GM23338 (cell line): ENCODE measurements at regions not wholly inside any gene's neighbourhood (a gene's known extent, or its start where the extent isn't known, plus 50 kb on each side); places are given as distances from the start of the nearest gene placed in this dataset.

Experiments used
- ATAC-seq: fragments of 200-7000 bp; cut with Tn5 transposase; 3 replicates; pipeline ENCODE4 v1.9.1; 2020
- DNase-seq: peaks from one replicate; pipeline ENCODE4 v3.0.0-alpha.2; 2015; ENCODE audit warnings: low spot score
- H2AFZ ChIP-seq: fragments of 200-600 bp; sonication (generic); 2 replicates; pipeline ENCODE4 v1.8.0; 2016; ENCODE audit warnings: antibody characterized with exemption, mild to moderate bottlenecking, moderate library complexity
- H3F3A ChIP-seq: fragments of 200-600 bp; sonication (generic); replicated peaks from 2 replicates; pipeline ENCODE4 v1.8.0; 2017; ENCODE audit warnings: antibody characterized with exemption, mixed run types, low read depth
- H3K27ac ChIP-seq: fragments of 200-600 bp; sonication (generic); 2 replicates; pipeline ENCODE4 v1.6.1; 2016; ENCODE audit warnings: low read depth
- H3K27me3 ChIP-seq: fragments of 200-600 bp; sonication (generic); 2 replicates; pipeline ENCODE4 v1.8.0; 2016; ENCODE audit warnings: mild to moderate bottlenecking, mixed run types, moderate library complexity; ENCODE audit not compliant: insufficient read depth
- H3K36me3 ChIP-seq: fragments of 200-600 bp; sonication (generic); 2 replicates; pipeline ENCODE4 v1.8.0; 2016; ENCODE audit warnings: mild to moderate bottlenecking; ENCODE audit not compliant: insufficient read depth
- H3K4me1 ChIP-seq: fragments of 200-600 bp; sonication (generic); 2 replicates; pipeline ENCODE4 v1.8.0; 2016; ENCODE audit warnings: mild to moderate bottlenecking, moderate library complexity; ENCODE audit not compliant: insufficient read depth
- H3K4me2 ChIP-seq: fragments of 200-600 bp; sonication (generic); 2 replicates; pipeline ENCODE4 v1.7.1; 2017; ENCODE audit warnings: mixed run types
- H3K4me3 ChIP-seq: fragments of 200-600 bp; sonication (generic); 2 replicates; pipeline ENCODE4 v1.6.1; 2016; ENCODE audit warnings: mixed run types
- H3K79me2 ChIP-seq: fragments of 200-600 bp; sonication (generic); replicated peaks from 2 replicates; pipeline ENCODE4 v1.8.0; 2017; ENCODE audit warnings: mild to moderate bottlenecking; ENCODE audit not compliant: insufficient read depth
- H3K9me2 ChIP-seq: fragments of 200-600 bp; sonication (generic); 2 replicates; pipeline ENCODE4 v1.8.0; 2017; ENCODE audit not compliant: insufficient read depth
- H4K20me1 ChIP-seq: fragments of 200-600 bp; sonication (generic); replicated peaks from 2 replicates; pipeline ENCODE4 v1.8.0; 2017; ENCODE audit warnings: mild to moderate bottlenecking; ENCODE audit not compliant: insufficient read depth
- H3K27ac Mint-ChIP-seq: 2 replicates; pipeline ENCODE4 v1.8.0; 2020; ENCODE audit warnings: inconsistent platforms, mild to moderate bottlenecking, moderate library complexity, mixed read lengths
- H3K27me3 Mint-ChIP-seq: 3 replicates; pipeline ENCODE4 v1.8.0; 2022; ENCODE audit warnings: low read depth, mild to moderate bottlenecking, moderate library complexity, mixed read lengths, inconsistent platforms; ENCODE audit not compliant: insufficient read depth, poor library complexity
- H3K36me3 Mint-ChIP-seq: 3 replicates; pipeline ENCODE4 v1.8.0; 2021; ENCODE audit warnings: low read depth, mild to moderate bottlenecking, inconsistent platforms, moderate library complexity, mixed read lengths
- H3K4me1 Mint-ChIP-seq: 3 replicates; pipeline ENCODE4 v1.8.0; 2020; ENCODE audit warnings: mild to moderate bottlenecking, inconsistent platforms, mixed read lengths
- H3K4me3 Mint-ChIP-seq: 3 replicates; pipeline ENCODE4 v1.8.0; 2021; ENCODE audit warnings: moderate library complexity, mild to moderate bottlenecking, inconsistent platforms, mixed read lengths
- H3K9me3 Mint-ChIP-seq: 3 replicates; pipeline ENCODE4 v1.8.0; 2020; ENCODE audit warnings: moderate library complexity, mild to moderate bottlenecking, inconsistent platforms, mixed read lengths
- CREB1 ChIP-seq: fragments of 250-450 bp; sonication (Bioruptor Pico); IDR thresholded peaks from 2 replicates; pipeline ENCODE4 v1.5.0; 2020; ENCODE audit warnings: low read depth, mild to moderate bottlenecking, moderate library complexity
- ETS1 ChIP-seq: IDR thresholded peaks from 2 replicates; pipeline ENCODE4 v1.6.1; 2016; ENCODE audit warnings: antibody characterized with exemption
- EZH2phosphoT487 ChIP-seq: fragments of 200-600 bp; sonication (generic); IDR thresholded peaks from one replicate; pipeline ENCODE4 v1.8.1; 2018; ENCODE audit warnings: antibody characterized with exemption; ENCODE audit not compliant: unreplicated experiment
- JUNB ChIP-seq: IDR thresholded peaks from one replicate; pipeline ENCODE4 v1.6.1; 2016; ENCODE audit warnings: antibody characterized with exemption; ENCODE audit not compliant: unreplicated experiment
- REST ChIP-seq: IDR thresholded peaks from one replicate; pipeline ENCODE4 v1.6.1; 2018; ENCODE audit warnings: antibody characterized with exemption; ENCODE audit not compliant: unreplicated experiment
- STAT1 ChIP-seq: IDR thresholded peaks from one replicate; pipeline ENCODE4 v1.6.1; 2016; ENCODE audit warnings: antibody characterized with exemption; ENCODE audit not compliant: unreplicated experiment
- ZNF462 ChIP-seq: fragments of 250-450 bp; sonication (Bioruptor Pico); IDR thresholded peaks from 2 replicates; pipeline ENCODE4 v1.5.0; 2020; ENCODE audit warnings: mild to moderate bottlenecking, moderate library complexity

DNA sequence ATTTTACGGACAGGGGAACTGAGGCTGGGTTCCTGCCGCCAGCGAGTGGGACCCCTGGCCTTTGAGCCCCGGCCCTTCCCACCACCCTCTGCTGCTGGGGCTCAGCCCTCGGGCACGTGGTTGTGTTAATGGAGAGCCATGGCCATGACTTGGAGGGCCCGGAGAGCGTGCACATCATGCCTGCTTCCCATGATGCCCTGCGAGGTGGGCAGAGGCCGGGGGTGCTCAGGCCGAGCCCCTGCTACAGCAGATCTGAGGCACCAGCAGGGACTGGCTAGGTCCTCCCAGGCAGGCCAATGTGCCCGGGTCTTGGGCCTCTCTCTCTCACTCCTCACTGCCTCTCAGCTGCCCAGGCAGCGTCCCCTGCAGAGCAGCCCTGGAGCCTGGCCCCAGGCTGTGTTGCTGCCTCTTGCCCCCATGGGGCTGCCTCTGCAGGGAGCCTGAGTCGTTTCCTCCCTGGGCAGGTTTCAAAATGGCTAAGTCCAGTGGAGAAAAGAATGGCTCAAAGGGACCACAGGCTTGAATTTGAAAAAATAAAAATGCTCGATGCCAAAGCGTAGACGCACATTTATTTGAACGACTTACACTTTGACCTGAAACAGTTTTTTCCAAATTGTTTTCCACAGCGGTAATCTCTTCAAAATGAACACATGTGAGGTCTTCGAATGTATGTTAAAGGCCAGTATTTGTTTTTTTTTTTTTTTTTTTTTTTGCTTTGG lies 72.6 kb upstream of the CLDN5 start (continued):
- no peak for TF ChIP-seq ZNF462

GRCh38 chr22:19597399-19597735 lies 73.2 kb upstream of the CLDN5 start:
- no peak overlapping the region for H2AFZ ChIP-seq
- H3K4me3 ChIP-seq: no peak overlapping the region
- Mint-ChIP-seq H3K27ac (no peak overlapping the region), H3K4me3 (no peak overlapping the region), H3K4me1 (peaks cover 9% of the 10 kb centered on the region), H3K27me3 (peaks cover 5% of the 10 kb centered on the region), H3K9me3 (no peaks in the 10 kb centered on the region), H3K36me3 (no peaks in the 10 kb centered on the region)
- H3K4me1 ChIP-seq: peaks cover 8% of the 10 kb centered on the region
- H3K27me3 ChIP-seq: no peaks in the 10 kb centered on the region
- H3K36me3 ChIP-seq: no peaks in the 10 kb centered on the region
- H3K9me2 ChIP-seq: peaks cover 5% of the 10 kb centered on the region; the same call in 1 of the 2 replicates
- DNase-seq (no peak), ATAC-seq (no peak)
- no peaks in the 10 kb centered on the region for H3F3A ChIP-seq
- H3K27ac ChIP-seq: no peak overlapping the region
- no peaks in the 10 kb centered on the region for H4K20me1 ChIP-seq
- no peak overlapping the region for H3K4me2 ChIP-seq
- H3K79me2 ChIP-seq: no peaks in the 10 kb centered on the region
- TF ChIP-seq EZH2phosphoT487 (no peak), JUNB (no peak), REST (no peak), ETS1 (no peak), CREB1 (CRISPR knock-in tag) (no peak), STAT1 (no peak)
